Left lung (tissue), 4 donors: ENCODE measurements at regions not wholly inside any gene's neighbourhood (a gene's known extent, or its start where the extent isn't known, plus 50 kb on each side); places are given as distances from the start of the nearest gene placed in this dataset.

Source experiments
- ATAC-seq: fragments of 200-7000 bp; cut with Tn5 transposase; one replicate; pipeline ENCODE4 v1.9.1; 2020; ENCODE audit warnings: moderate library complexity
- DNase-seq, 4 donors: peaks; one replicate each; pipeline ENCODE4 v3.0.0-alpha.2; 2013 to 2020
- H3K27ac ChIP-seq, 2 donors: fragments of 200-600 bp; sonication (generic) in 1 of 2; one replicate each; pipeline versions ENCODE4 v1.5.0 to v1.8.0; 2020 to 2021
- H3K27me3 ChIP-seq, 2 donors: fragments of 200-600 bp; sonication (generic) in 1 of 2; one replicate each; pipeline versions ENCODE4 v1.5.0 to v1.8.0; 2020 to 2021
- H3K36me3 ChIP-seq, 2 donors: fragments of 200-600 bp; sonication (generic) in 1 of 2; one replicate each; pipeline versions ENCODE4 v1.5.0 to v1.8.0; 2020 to 2021
- H3K4me1 ChIP-seq, 2 donors: fragments of 200-600 bp; one replicate each; pipeline ENCODE4 v1.8.0; 2021
- H3K4me3 ChIP-seq, 2 donors: fragments of 200-600 bp; sonication (generic) in 1 of 2; one replicate each; pipeline versions ENCODE4 v1.5.0 to v1.8.0; 2020 to 2021; ENCODE audit warnings: mild to moderate bottlenecking in 1 of 2
- H3K9me3 ChIP-seq, 2 donors: fragments of 200-600 bp; sonication (generic) in 1 of 2; one replicate each; pipeline versions ENCODE4 v1.5.0 to v1.8.0; 2020 to 2021
- intact Hi-C, 2 donors: fragments of 100-400 bp; cut with DNase I; formaldehyde crosslinking; loops; one replicate each; pipeline versions ENCODE4 v1.11.2 to v1.14.2; 2022
- TF ChIP-seq, protein P1 (sequence below), 2 donors: fragments of 200-600 bp; sonication (generic) in 1 of 2; IDR thresholded peaks; one replicate each; pipeline versions ENCODE4 v1.5.0 to v1.8.0; 2021; ENCODE audit warnings: antibody characterized with exemption in 2 of 2
- donor health status: DM: no; HTN: yes; CAD: no.
- donor health status: DM: no; HTN: no; CAD: no.

DNA sequence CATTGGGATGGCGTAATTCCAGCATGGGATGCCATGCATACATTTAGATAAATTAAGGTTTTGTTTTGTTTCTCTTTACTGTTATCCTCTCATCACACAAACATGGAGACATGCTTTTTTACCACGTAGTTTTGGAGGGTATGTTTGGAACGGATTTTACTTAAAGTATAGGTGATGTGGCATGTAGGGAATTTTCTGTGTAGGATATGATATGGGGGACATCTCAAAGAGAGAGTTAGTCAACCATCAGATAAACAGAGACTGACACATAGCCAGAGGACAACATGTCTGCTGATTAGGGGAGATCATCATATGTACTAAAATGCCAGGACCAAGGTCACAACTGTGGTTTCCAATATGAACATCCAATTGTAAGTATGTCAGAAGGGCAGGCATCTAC is 503.9 kb downstream of the HAPSTR1 start:
- Histone ChIP-seq H3K4me3 (no peak overlapping the region), H3K36me3 (no peaks in the 10 kb centered on the region), H3K9me3 (no peaks in the 10 kb centered on the region), H3K27me3 (no peaks in the 10 kb centered on the region), H3K27ac (no peak overlapping the region), H3K4me1 (no peaks in the 10 kb centered on the region)
- no peak for DNase-seq
- no peak for ATAC-seq
- intact Hi-C loops = no loop called here
- TF ChIP-seq, protein P1, sequence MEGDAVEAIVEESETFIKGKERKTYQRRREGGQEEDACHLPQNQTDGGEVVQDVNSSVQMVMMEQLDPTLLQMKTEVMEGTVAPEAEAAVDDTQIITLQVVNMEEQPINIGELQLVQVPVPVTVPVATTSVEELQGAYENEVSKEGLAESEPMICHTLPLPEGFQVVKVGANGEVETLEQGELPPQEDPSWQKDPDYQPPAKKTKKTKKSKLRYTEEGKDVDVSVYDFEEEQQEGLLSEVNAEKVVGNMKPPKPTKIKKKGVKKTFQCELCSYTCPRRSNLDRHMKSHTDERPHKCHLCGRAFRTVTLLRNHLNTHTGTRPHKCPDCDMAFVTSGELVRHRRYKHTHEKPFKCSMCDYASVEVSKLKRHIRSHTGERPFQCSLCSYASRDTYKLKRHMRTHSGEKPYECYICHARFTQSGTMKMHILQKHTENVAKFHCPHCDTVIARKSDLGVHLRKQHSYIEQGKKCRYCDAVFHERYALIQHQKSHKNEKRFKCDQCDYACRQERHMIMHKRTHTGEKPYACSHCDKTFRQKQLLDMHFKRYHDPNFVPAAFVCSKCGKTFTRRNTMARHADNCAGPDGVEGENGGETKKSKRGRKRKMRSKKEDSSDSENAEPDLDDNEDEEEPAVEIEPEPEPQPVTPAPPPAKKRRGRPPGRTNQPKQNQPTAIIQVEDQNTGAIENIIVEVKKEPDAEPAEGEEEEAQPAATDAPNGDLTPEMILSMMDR (IDR thresholded peaks at IDR 0.05) = no peak

DNA sequence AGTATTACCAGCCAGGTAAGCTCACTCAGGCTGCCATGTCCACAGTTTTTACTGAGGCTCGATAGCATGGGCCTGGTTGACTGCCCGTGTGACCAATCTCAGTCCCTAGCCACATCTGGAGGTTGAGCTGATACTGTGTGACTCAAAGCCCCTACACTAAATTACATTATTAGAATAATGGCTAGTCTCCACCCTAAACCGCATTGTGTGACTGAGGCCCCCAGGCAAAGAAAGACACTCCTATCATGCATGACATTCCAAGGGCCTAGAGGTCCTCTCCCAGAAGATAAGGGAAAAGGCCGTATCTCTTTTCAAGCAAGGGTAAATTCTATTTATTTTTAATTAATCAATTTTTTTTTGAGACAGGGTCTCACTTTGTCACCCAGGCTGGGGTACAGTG is 505.3 kb downstream of the HAPSTR1 start:
- Histone ChIP-seq H3K4me3 (no peak overlapping the region), H3K27me3 (no peaks in the 10 kb centered on the region), H3K9me3 (no peaks in the 10 kb centered on the region), H3K4me1 (no peaks in the 10 kb centered on the region), H3K36me3 (no peaks in the 10 kb centered on the region), H3K27ac (no peak overlapping the region)
- DNase-seq (no peak), ATAC-seq (no peak)
- TF ChIP-seq, protein P1 (IDR thresholded peaks at IDR 0.05) = no peak
- intact Hi-C loops = no loop called here

GRCh38 chr16:9597967-9598730 is 506.7 kb downstream of the HAPSTR1 start:
- H3K4me1 ChIP-seq = no peaks in the 10 kb centered on the region
- no peak for ATAC-seq
- H3K36me3 ChIP-seq = no peaks in the 10 kb centered on the region
- no peaks in the 10 kb centered on the region for H3K27me3 ChIP-seq
- H3K27ac ChIP-seq = no peak overlapping the region
- TF ChIP-seq, protein P1 (IDR thresholded peaks at IDR 0.05) = no peak
- H3K4me3 ChIP-seq = no peak overlapping the region
- no peak for DNase-seq
- H3K9me3 ChIP-seq = no peaks in the 10 kb centered on the region
- intact Hi-C loops = no loop called here

- Histone ChIP-seq H3K4me1 (no peaks in the 10 kb centered on the region), H3K27ac (no peak overlapping the region), H3K4me3 (no peak overlapping the region), H3K27me3 (no peaks in the 10 kb centered on the region), H3K9me3 (no peaks in the 10 kb centered on the region), H3K36me3 (no peaks in the 10 kb centered on the region)
- no peak for DNase-seq
- ATAC-seq = no peak
- intact Hi-C loops = no loop called here
- TF ChIP-seq, protein P1 (IDR thresholded peaks at IDR 0.05) = no peak
Measured at GRCh38 chr16:9598731-9599083, 507.3 kb downstream of the HAPSTR1 start.

- ATAC-seq (no peak), DNase-seq (no peak)
- intact Hi-C loops = no loop called here
- no peak overlapping the region for H3K4me3 ChIP-seq
- H3K27ac ChIP-seq = no peak overlapping the region
- no peaks in the 10 kb centered on the region for H3K9me3 ChIP-seq
- no peaks in the 10 kb centered on the region for H3K4me1 ChIP-seq
- H3K36me3 ChIP-seq = no peaks in the 10 kb centered on the region
- TF ChIP-seq, protein P1 (IDR thresholded peaks at IDR 0.05) = no peak
- no peaks in the 10 kb centered on the region for H3K27me3 ChIP-seq
Measured at GRCh38 chr16:9599415-9600120, 508.1 kb downstream of the HAPSTR1 start.
